A673 (cell line): ENCODE measurements at regions not wholly inside any gene's neighbourhood (a gene's known extent, or its start where the extent isn't known, plus 50 kb on each side); places are given as distances from the start of the nearest gene placed in this dataset.

Source experiments
- CTCF ChIP-seq: fragments of 300-800, 200-600 bp; sonication (generic); conservative IDR thresholded peaks from 2 replicates; pipeline ENCODE4 v1.5.1; 2017; ENCODE audit warnings: low read depth, mild to moderate bottlenecking, antibody characterized with exemption, low read length, moderate library complexity, mixed read lengths
- EZH2 ChIP-seq: fragments of 200-600 bp; sonication (generic); IDR thresholded peaks from 2 replicates; pipeline ENCODE4 v1.6.1; 2017; ENCODE audit warnings: borderline replicate concordance, low read depth, mild to moderate bottlenecking, mixed read lengths, antibody characterized with exemption, low read length; ENCODE audit not compliant: poor library complexity, severe bottlenecking

- TF ChIP-seq CTCF (no peak), EZH2 (no peak)
Measured at GRCh38 chr2:137771064-137771463, 193.2 kb upstream of the HNMT start.
